Ishikawa (cell line): ENCODE measurements at regions not wholly inside any gene's neighbourhood (a gene's known extent, or its start where the extent isn't known, plus 50 kb on each side); places are given as distances from the start of the nearest gene placed in this dataset.

Experiments
- CEBPB ChIP-seq: IDR thresholded peaks from 2 replicates; pipeline ENCODE4 v1.6.1; 2012
- CREB1 ChIP-seq: IDR thresholded peaks from 2 replicates; pipeline ENCODE4 v1.6.1; 2012; ENCODE audit warnings: low read depth
- EGR1 ChIP-seq: IDR thresholded peaks from 2 replicates; pipeline ENCODE4 v1.6.1; 2012
- EP300 ChIP-seq: IDR thresholded peaks from 2 replicates; pipeline ENCODE4 v1.6.1; 2012; ENCODE audit warnings: borderline replicate concordance
- FOXM1 ChIP-seq: IDR thresholded peaks from 2 replicates; pipeline ENCODE4 v1.6.1; 2012; ENCODE audit warnings: low read depth, borderline replicate concordance
- MAX ChIP-seq: IDR thresholded peaks from 2 replicates; pipeline ENCODE4 v1.6.1; 2012
- NFIC ChIP-seq: IDR thresholded peaks from 2 replicates; pipeline ENCODE4 v1.6.1; 2012
- RAD21 ChIP-seq: IDR thresholded peaks from 2 replicates; pipeline ENCODE4 v1.6.1; 2012; ENCODE audit warnings: low read depth
- TAF1 ChIP-seq: IDR thresholded peaks from 2 replicates; pipeline ENCODE4 v1.6.1; 2012; ENCODE audit warnings: low read depth, mild to moderate bottlenecking
- TCF12 ChIP-seq: IDR thresholded peaks from 2 replicates; pipeline ENCODE4 v1.6.1; 2012; ENCODE audit warnings: low read depth
- TEAD4 ChIP-seq: IDR thresholded peaks from 2 replicates; pipeline ENCODE4 v1.6.1; 2012
- YY1 ChIP-seq: IDR thresholded peaks from 2 replicates; pipeline ENCODE4 v1.6.1; 2012; ENCODE audit warnings: low read depth
- ZBTB7A ChIP-seq: IDR thresholded peaks from 2 replicates; pipeline ENCODE4 v1.6.1; 2012; ENCODE audit warnings: low read depth
- TF ChIP-seq, protein P1 (sequence below): IDR thresholded peaks from 2 replicates; pipeline ENCODE4 v1.6.1; 2012
- TF ChIP-seq, protein P2 (sequence below): IDR thresholded peaks from 2 replicates; pipeline ENCODE4 v1.6.1; 2012; ENCODE audit warnings: low read depth, mild to moderate bottlenecking

DNA sequence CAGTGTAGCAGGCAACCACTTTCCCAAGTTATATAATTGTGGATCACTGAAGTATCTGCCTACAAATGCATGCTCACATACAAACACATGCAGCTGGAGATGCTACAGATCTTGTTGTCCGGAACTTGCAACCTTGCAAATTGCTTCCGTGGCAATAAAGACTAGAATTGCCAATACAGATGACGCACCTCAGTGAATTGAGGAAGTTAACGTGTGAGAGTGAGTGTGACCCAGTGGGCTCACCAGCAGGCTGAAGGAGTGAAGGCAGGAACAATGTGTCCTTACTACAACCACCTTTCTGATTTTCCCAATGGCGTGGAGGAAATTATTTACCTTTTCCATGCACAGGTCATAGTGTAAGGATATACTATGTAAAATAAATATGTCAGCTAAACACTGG, 89.4 kb upstream of the GRIP1 start:
- TF ChIP-seq TCF12 (no peak), TAF1 (no peak), NFIC (no peak), CREB1 (no peak), TEAD4 (no peak), YY1 (no peak), ZBTB7A (no peak), RAD21 (no peak), EP300 (no peak), EGR1 (no peak)
- TF ChIP-seq, protein P1, sequence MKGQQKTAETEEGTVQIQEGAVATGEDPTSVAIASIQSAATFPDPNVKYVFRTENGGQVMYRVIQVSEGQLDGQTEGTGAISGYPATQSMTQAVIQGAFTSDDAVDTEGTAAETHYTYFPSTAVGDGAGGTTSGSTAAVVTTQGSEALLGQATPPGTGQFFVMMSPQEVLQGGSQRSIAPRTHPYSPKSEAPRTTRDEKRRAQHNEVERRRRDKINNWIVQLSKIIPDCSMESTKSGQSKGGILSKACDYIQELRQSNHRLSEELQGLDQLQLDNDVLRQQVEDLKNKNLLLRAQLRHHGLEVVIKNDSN = no peak
- TF ChIP-seq, protein P2, sequence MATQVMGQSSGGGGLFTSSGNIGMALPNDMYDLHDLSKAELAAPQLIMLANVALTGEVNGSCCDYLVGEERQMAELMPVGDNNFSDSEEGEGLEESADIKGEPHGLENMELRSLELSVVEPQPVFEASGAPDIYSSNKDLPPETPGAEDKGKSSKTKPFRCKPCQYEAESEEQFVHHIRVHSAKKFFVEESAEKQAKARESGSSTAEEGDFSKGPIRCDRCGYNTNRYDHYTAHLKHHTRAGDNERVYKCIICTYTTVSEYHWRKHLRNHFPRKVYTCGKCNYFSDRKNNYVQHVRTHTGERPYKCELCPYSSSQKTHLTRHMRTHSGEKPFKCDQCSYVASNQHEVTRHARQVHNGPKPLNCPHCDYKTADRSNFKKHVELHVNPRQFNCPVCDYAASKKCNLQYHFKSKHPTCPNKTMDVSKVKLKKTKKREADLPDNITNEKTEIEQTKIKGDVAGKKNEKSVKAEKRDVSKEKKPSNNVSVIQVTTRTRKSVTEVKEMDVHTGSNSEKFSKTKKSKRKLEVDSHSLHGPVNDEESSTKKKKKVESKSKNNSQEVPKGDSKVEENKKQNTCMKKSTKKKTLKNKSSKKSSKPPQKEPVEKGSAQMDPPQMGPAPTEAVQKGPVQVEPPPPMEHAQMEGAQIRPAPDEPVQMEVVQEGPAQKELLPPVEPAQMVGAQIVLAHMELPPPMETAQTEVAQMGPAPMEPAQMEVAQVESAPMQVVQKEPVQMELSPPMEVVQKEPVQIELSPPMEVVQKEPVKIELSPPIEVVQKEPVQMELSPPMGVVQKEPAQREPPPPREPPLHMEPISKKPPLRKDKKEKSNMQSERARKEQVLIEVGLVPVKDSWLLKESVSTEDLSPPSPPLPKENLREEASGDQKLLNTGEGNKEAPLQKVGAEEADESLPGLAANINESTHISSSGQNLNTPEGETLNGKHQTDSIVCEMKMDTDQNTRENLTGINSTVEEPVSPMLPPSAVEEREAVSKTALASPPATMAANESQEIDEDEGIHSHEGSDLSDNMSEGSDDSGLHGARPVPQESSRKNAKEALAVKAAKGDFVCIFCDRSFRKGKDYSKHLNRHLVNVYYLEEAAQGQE = no peak

DNA sequence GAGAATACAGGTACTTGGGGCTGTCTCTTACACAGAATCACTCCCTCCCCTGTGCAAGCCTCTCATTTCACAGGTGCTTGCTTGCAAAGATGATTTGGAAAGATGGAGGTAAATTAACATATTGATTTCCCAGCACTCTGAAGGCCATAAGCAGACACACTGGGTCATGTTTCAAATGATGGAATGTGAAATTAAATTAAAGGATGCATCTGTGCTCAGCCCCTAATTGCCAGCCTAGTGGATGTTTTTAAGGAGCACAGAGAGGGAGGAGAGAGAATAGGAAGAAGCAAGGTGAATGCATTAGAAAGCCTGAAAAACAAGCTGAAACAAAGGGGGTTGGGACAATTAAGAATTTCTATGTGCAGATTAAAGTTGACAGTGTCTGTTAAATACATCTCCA, 96.1 kb upstream of the GRIP1 start:
- no peak for TF ChIP-seq RAD21
- no peak for TF ChIP-seq EGR1
- TF ChIP-seq CEBPB = no peak
- TF ChIP-seq CREB1 = no peak
- no peak for TF ChIP-seq YY1
- TF ChIP-seq EP300 = no peak
- TF ChIP-seq FOXM1 = no peak
- TF ChIP-seq TAF1 = no peak
- TF ChIP-seq ZBTB7A = no peak
- TF ChIP-seq NFIC = no peak
- TF ChIP-seq, protein P2 = no peak
- TF ChIP-seq MAX = no peak
- no peak for TF ChIP-seq TCF12
- TF ChIP-seq TEAD4 = no peak
- TF ChIP-seq, protein P1 = no peak

DNA sequence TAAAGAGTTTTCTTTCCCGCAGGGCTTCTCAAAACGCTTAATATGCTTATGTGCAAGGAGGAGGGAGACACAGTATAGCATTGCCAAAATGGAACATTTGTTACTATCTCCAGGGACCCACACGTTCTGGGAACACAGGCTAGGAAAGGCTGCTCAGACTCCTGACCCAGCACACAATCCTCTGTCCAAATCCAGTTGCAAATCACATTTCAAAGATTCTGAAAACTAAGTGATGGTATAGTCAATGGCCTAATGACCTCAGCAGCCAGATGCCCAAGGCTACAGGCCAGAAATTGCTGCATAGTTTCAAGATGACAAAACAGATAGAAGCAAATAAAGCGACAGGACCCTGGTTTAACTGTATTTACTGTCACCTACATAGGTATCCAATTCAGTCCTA, 97.0 kb upstream of the GRIP1 start:
- no peak for TF ChIP-seq EGR1
- TF ChIP-seq YY1 = no peak
- TF ChIP-seq TCF12 = no peak
- TF ChIP-seq CREB1 = no peak
- TF ChIP-seq ZBTB7A = no peak
- no peak for TF ChIP-seq TAF1
- TF ChIP-seq FOXM1 = no peak
- TF ChIP-seq MAX = no peak
- no peak for TF ChIP-seq NFIC
- TF ChIP-seq TEAD4 = no peak
- no peak for TF ChIP-seq RAD21
- TF ChIP-seq, protein P2 = no peak
- TF ChIP-seq, protein P1 = no peak
- no peak for TF ChIP-seq EP300
- TF ChIP-seq CEBPB = no peak

GRCh38 chr12:66776974-66777373, 98.1 kb upstream of the GRIP1 start:
- no peak for TF ChIP-seq TEAD4
- TF ChIP-seq YY1 = no peak
- no peak for TF ChIP-seq CREB1
- TF ChIP-seq, protein P1 = no peak
- TF ChIP-seq NFIC = no peak
- no peak for TF ChIP-seq EGR1
- TF ChIP-seq CEBPB = no peak
- TF ChIP-seq TCF12 = no peak
- TF ChIP-seq ZBTB7A = no peak
- TF ChIP-seq FOXM1 = no peak
- TF ChIP-seq MAX = no peak
- TF ChIP-seq, protein P2 = no peak
- no peak for TF ChIP-seq EP300
